ENCODE measurements at regions not wholly inside any gene's neighbourhood (a gene's known extent, or its start where the extent isn't known, plus 50 kb on each side); places are given as distances from the start of the nearest gene placed in this dataset.

DNA sequence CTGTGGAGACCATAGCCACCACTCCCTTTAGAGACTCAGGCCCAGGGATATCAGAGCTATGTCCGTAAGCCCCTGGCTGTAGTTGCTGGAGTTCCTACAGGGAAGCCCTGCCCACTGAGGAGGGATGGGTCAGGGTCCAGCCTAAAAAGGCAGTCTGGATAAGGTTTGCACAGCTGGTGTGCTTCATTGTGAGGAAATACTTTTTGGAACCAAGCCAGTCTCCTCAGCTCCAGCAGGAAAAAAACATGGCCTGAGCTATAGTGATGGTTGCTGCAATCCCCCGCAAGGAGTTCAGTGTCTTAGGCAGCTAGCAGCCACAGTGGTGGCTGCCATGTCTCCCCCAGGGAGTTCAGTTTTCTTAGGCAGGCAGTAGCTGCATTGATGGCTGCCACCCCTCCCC is 52.6 kb upstream of the CYP2C8 start:
- Mint-ChIP-seq H3K9me3 (peaks cover 16% of the 10 kb centered on the region), H3K27ac (no peak overlapping the region), H3K27me3 (peaks cover 7% of the 10 kb centered on the region), H3K4me3 (no peak overlapping the region), H3K4me1 (ENCODE audit: low read depth) (no peaks in the 10 kb centered on the region), H3K36me3 (ENCODE audit: low read depth) (no peaks in the 10 kb centered on the region)
- Histone ChIP-seq H3K27ac (ENCODE audit: low read depth in 1 of 2, low read length in 2 of 2) (no peak overlapping the region), H3K27me3 (ENCODE audit: control insufficient read depth in 1 of 2, insufficient read depth in 2 of 2, low read length in 2 of 2) (peaks cover 0 to 2% of the 10 kb centered on the region in 2 experiments), H3K36me3 (ENCODE audit: insufficient read depth, low read length) (no peaks in the 10 kb centered on the region), H3K4me1 (ENCODE audit: insufficient read depth, low read length) (no peaks in the 10 kb centered on the region), H3K4me3 (ENCODE audit: low read length) (no peak overlapping the region), H3K9me3 (ENCODE audit: control insufficient read depth in 1 of 2, insufficient read depth in 1 of 2, low read length in 2 of 2) (no peaks in the 10 kb centered on the region)
- intact Hi-C loops (cut with DNase I, micrococcal nuclease), result no loop called here
- no peak for DNase-seq
- TF ChIP-seq, protein P1, sequence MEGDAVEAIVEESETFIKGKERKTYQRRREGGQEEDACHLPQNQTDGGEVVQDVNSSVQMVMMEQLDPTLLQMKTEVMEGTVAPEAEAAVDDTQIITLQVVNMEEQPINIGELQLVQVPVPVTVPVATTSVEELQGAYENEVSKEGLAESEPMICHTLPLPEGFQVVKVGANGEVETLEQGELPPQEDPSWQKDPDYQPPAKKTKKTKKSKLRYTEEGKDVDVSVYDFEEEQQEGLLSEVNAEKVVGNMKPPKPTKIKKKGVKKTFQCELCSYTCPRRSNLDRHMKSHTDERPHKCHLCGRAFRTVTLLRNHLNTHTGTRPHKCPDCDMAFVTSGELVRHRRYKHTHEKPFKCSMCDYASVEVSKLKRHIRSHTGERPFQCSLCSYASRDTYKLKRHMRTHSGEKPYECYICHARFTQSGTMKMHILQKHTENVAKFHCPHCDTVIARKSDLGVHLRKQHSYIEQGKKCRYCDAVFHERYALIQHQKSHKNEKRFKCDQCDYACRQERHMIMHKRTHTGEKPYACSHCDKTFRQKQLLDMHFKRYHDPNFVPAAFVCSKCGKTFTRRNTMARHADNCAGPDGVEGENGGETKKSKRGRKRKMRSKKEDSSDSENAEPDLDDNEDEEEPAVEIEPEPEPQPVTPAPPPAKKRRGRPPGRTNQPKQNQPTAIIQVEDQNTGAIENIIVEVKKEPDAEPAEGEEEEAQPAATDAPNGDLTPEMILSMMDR (IDR thresholded peaks at IDR 0.05), result no peak
- no peak for ATAC-seq (ENCODE audit: poor library complexity)
- ChIA-PET POLR2A (no interaction called here), CTCF (no interaction called here)

All from CD4-positive, alpha-beta T cell (primary cell).